Smooth muscle cell (in vitro differentiated cells): ENCODE measurements at regions not wholly inside any gene's neighbourhood (a gene's known extent, or its start where the extent isn't known, plus 50 kb on each side); places are given as distances from the start of the nearest gene placed in this dataset.

Experiments used
- DNase-seq: peaks from one replicate; lab custom pipeline; 2025; ENCODE audit not compliant: unreplicated experiment; lab: John Stamatoyannopoulos, UW
- H2AFZ ChIP-seq: fragments of 200-600 bp; sonication (generic); 2 replicates; pipeline ENCODE4 v1.6.0; 2016; ENCODE audit warnings: antibody characterized with exemption, low read depth, mild to moderate bottlenecking
- H3F3A ChIP-seq: fragments of 200-600 bp; sonication (generic); 2 replicates; pipeline ENCODE4 v1.6.0; 2017; ENCODE audit warnings: antibody characterized with exemption, low read depth
- H3K27ac ChIP-seq: fragments of 200-600 bp; sonication (generic); 2 replicates; pipeline ENCODE4 v1.5.1; 2016; ENCODE audit warnings: low read depth, mild to moderate bottlenecking
- H3K27me3 ChIP-seq: fragments of 200-600 bp; sonication (generic); 2 replicates; pipeline ENCODE4 v1.6.1; 2016; ENCODE audit warnings: low read depth, mild to moderate bottlenecking
- H3K36me3 ChIP-seq: fragments of 200-600 bp; sonication (generic); 2 replicates; pipeline ENCODE4 v1.5.1; 2016; ENCODE audit warnings: low read depth
- H3K4me1 ChIP-seq: fragments of 200-600 bp; sonication (generic); 2 replicates; pipeline ENCODE4 v1.5.1; 2016; ENCODE audit warnings: low read depth
- H3K4me2 ChIP-seq: fragments of 200-600 bp; sonication (generic); 2 replicates; pipeline ENCODE4 v1.6.0; 2016; ENCODE audit warnings: mild to moderate bottlenecking
- H3K4me3 ChIP-seq: fragments of 200-600 bp; sonication (generic); 2 replicates; pipeline ENCODE4 v1.5.1; 2016; ENCODE audit warnings: mild to moderate bottlenecking
- H3K79me2 ChIP-seq: fragments of 200-600 bp; sonication (generic); 2 replicates; pipeline ENCODE4 v1.6.0; 2016; ENCODE audit warnings: low read depth, mild to moderate bottlenecking
- H3K9ac ChIP-seq: fragments of 200-600 bp; sonication (generic); 2 replicates; pipeline ENCODE4 v1.6.0; 2016; ENCODE audit warnings: low read depth
- H3K9me3 ChIP-seq: fragments of 200-600 bp; sonication (generic); replicated peaks from 2 replicates; pipeline ENCODE4 v1.5.1; 2016; ENCODE audit warnings: low read depth
- H4K20me1 ChIP-seq: fragments of 200-600 bp; sonication (generic); 2 replicates; pipeline ENCODE4 v1.6.0; 2016; ENCODE audit warnings: low read depth
- WGBS: methylation state at CpG from one replicate; pipeline ENCODE4 v1.1.7; 2016; ENCODE audit warnings: low lambda C conversion rate; 5-methylcytosine and 5-hydroxymethylcytosine counted together
- TF ChIP-seq, protein P1 (sequence below): fragments of 200-600 bp; sonication (generic); IDR thresholded peaks from 2 replicates; pipeline ENCODE4 v1.5.1; 2017; ENCODE audit warnings: borderline replicate concordance, mild to moderate bottlenecking, antibody characterized with exemption; ENCODE audit not compliant: insufficient read depth, poor library complexity, severe bottlenecking

GRCh38 chr16:76157629-76158028 lies 119.6 kb upstream of the CNTNAP4 start:
- H3K9me3 ChIP-seq, result no peaks in the 10 kb centered on the region
- no peaks in the 10 kb centered on the region for H3F3A ChIP-seq
- H2AFZ ChIP-seq, result no peak overlapping the region

GRCh38 chr16:76162046-76162445 lies 115.2 kb upstream of the CNTNAP4 start:
- H3K4me2 ChIP-seq, result no peak overlapping the region
- no peaks in the 10 kb centered on the region for H3F3A ChIP-seq
- H3K27ac ChIP-seq, result no peak overlapping the region
- no peak overlapping the region for H2AFZ ChIP-seq
- TF ChIP-seq, protein P1, sequence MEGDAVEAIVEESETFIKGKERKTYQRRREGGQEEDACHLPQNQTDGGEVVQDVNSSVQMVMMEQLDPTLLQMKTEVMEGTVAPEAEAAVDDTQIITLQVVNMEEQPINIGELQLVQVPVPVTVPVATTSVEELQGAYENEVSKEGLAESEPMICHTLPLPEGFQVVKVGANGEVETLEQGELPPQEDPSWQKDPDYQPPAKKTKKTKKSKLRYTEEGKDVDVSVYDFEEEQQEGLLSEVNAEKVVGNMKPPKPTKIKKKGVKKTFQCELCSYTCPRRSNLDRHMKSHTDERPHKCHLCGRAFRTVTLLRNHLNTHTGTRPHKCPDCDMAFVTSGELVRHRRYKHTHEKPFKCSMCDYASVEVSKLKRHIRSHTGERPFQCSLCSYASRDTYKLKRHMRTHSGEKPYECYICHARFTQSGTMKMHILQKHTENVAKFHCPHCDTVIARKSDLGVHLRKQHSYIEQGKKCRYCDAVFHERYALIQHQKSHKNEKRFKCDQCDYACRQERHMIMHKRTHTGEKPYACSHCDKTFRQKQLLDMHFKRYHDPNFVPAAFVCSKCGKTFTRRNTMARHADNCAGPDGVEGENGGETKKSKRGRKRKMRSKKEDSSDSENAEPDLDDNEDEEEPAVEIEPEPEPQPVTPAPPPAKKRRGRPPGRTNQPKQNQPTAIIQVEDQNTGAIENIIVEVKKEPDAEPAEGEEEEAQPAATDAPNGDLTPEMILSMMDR, result no peak
- H3K4me1 ChIP-seq, result no peaks in the 10 kb centered on the region
- no peak overlapping the region for H3K9ac ChIP-seq
- H4K20me1 ChIP-seq, result no peaks in the 10 kb centered on the region
- no peak overlapping the region for H3K4me3 ChIP-seq
- H3K27me3 ChIP-seq, result no peaks in the 10 kb centered on the region
- H3K79me2 ChIP-seq, result no peaks in the 10 kb centered on the region
- no peak for DNase-seq
- H3K36me3 ChIP-seq, result no peaks in the 10 kb centered on the region
- WGBS, result 79% methylated on average over 3 of the region's 3 CpGs
- H3K9me3 ChIP-seq, result no peaks in the 10 kb centered on the region

More at GRCh38 chr16:76157629-76158028, 119.6 kb upstream of the CNTNAP4 start:
- Histone ChIP-seq H3K4me1 (no peaks in the 10 kb centered on the region), H3K4me3 (no peak overlapping the region), H3K79me2 (no peaks in the 10 kb centered on the region), H3K4me2 (no peak overlapping the region), H4K20me1 (no peaks in the 10 kb centered on the region), H3K27me3 (no peaks in the 10 kb centered on the region), H3K27ac (no peak overlapping the region), H3K9ac (no peak overlapping the region), H3K36me3 (no peaks in the 10 kb centered on the region)
- DNase-seq, result no peak
- TF ChIP-seq, protein P1, result no peak
- WGBS, result 85% methylated on average over 5 of the region's 5 CpGs

- TF ChIP-seq, protein P1, result no peak
- Histone ChIP-seq H2AFZ (no peak overlapping the region), H3K79me2 (no peaks in the 10 kb centered on the region), H3K4me3 (no peak overlapping the region), H3K4me2 (no peak overlapping the region), H3K9me3 (no peaks in the 10 kb centered on the region), H3K36me3 (no peaks in the 10 kb centered on the region), H3K27me3 (no peaks in the 10 kb centered on the region), H3K27ac (no peak overlapping the region), H3K9ac (no peak overlapping the region), H3F3A (no peaks in the 10 kb centered on the region), H4K20me1 (no peaks in the 10 kb centered on the region), H3K4me1 (no peaks in the 10 kb centered on the region)
- no peak for DNase-seq
- 98% methylated on average over 2 of the region's 2 CpGs for WGBS
Measured at GRCh38 chr16:76164970-76165558, 112.1 kb upstream of the CNTNAP4 start.

DNA sequence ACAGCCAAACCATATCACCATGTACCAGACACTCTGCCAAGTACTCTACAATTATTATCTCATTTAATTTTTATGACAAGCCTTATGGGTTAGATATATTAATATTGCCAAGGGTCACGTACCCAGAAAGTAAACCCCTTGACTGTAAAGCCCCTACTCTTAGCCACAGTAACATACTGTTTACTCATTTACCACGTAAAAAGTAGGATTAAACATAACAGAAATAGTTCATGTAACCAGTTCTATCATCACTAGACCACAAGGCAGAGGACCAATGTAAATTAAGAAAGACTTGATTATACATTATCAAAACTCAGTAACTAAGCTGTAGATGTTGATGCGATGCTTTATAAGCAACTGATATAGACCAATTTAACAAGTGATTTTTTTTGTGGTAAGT lies 101.5 kb upstream of the CNTNAP4 start:
- no peak for DNase-seq
- no peaks in the 10 kb centered on the region for H4K20me1 ChIP-seq
- no peaks in the 10 kb centered on the region for H3K79me2 ChIP-seq
- H3K4me1 ChIP-seq, result no peaks in the 10 kb centered on the region
- no peaks in the 10 kb centered on the region for H3K36me3 ChIP-seq
- H3K9ac ChIP-seq, result no peak overlapping the region
- no peaks in the 10 kb centered on the region for H3K27me3 ChIP-seq
- H3K27ac ChIP-seq, result no peak overlapping the region
- H3K9me3 ChIP-seq, result peaks cover 7% of the 10 kb centered on the region
- H3F3A ChIP-seq, result no peaks in the 10 kb centered on the region
- TF ChIP-seq, protein P1, result no peak
- 83% methylated on average over 3 of the region's 3 CpGs for WGBS
- no peak overlapping the region for H2AFZ ChIP-seq
- no peak overlapping the region for H3K4me3 ChIP-seq
- H3K4me2 ChIP-seq, result no peak overlapping the region
